Peyer's patch (tissue), 4 donors: ENCODE measurements at regions not wholly inside any gene's neighbourhood (a gene's known extent, or its start where the extent isn't known, plus 50 kb on each side); places are given as distances from the start of the nearest gene placed in this dataset.

Experiments
- DNase-seq, 3 donors: peaks; one replicate each; pipeline ENCODE4 v3.0.0-alpha.2; 2017 to 2019
- H3K27ac ChIP-seq, 4 donors: fragments of 200-600 bp; sonication (generic); one replicate each; pipeline ENCODE4 v1.5.1; 2016 to 2019
- H3K27me3 ChIP-seq, 2 donors: fragments of 200-600 bp; sonication (generic); one replicate each; pipeline ENCODE4 v1.5.1; 2019
- H3K36me3 ChIP-seq, 3 donors: fragments of 200-600 bp; sonication (generic); one replicate each; pipeline ENCODE4 v1.5.1; 2016 to 2019
- H3K4me1 ChIP-seq, 4 donors: fragments of 200-600 bp; sonication (generic); one replicate each; pipeline ENCODE4 v1.5.1; 2016 to 2019
- H3K4me3 ChIP-seq, 4 donors: fragments of 200-600 bp; sonication (generic); 1 replicate in 3 of 4; 2 replicates in 1 of 4; pipeline ENCODE4 v1.5.1; 2016 to 2019; ENCODE audit warnings: mild to moderate bottlenecking in 1 of 4
- H3K9me3 ChIP-seq, 4 donors: fragments of 200-600 bp; sonication (generic); one replicate each; pipeline ENCODE4 v1.5.1; 2016 to 2019; ENCODE audit warnings: mild to moderate bottlenecking in 1 of 4
- POLR2A ChIP-seq, 2 donors: fragments of 450-650 bp; IDR thresholded peaks; one replicate each; pipeline ENCODE4 v1.5.1; 2017; ENCODE audit warnings: antibody characterized with exemption in 2 of 2, mild to moderate bottlenecking in 2 of 2, moderate library complexity in 2 of 2
- TF ChIP-seq, protein P1 (sequence below), 6 experiments: fragments of 450-650 bp in 4 of 6; fragments of 200-600 bp in 2 of 6; sonication (generic) in 1 of 6; IDR thresholded peaks; one replicate each; pipeline ENCODE4 v1.5.1; 2017 to 2019; ENCODE audit warnings: antibody characterized with exemption in 6 of 6, mild to moderate bottlenecking in 3 of 6, moderate library complexity in 1 of 6

DNA sequence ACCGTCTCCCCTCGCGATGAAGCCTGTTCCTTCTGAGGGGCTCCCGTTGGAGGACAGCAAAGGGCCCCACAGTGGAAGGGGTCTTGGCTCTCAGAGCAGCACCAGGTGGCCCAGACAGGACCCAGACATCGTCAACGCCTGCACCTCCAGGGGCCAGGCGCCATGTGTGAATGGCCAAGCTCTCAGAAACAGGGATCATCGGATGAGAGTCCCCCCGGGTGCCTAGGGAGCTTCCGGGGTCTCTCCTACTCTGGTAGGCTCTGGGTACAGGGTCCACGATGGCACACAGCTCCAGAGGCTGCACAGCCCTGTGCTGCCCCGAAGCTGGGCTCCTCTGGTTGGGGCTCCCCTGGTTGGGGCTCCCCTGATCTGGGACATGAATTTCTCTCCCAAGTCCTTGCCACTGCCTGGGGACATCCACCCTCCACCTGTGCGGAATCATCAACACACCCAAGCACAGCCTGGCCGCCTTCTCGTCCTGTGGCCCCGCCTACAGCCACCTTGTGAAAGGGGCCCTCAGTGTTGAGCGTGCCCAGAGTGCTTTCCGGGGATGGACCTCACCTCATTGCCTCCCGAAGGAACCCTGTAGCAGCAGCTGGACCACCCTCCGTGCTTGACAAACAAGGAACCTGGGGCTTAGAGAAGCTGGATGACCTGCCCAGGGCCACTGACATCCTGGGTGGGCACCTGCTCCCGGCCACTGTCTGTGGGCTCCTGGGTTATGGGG, 929.0 kb downstream of the BRD1 start:
- H3K27me3 ChIP-seq: no peaks in the 10 kb centered on the region
- H3K27ac ChIP-seq: no peak overlapping the region
- H3K36me3 ChIP-seq: no peaks in the 10 kb centered on the region
- H3K9me3 ChIP-seq: no peaks in the 10 kb centered on the region
- DNase-seq: peak in 1 of 3 donors; percentile 14
- no peaks in the 10 kb centered on the region for H3K4me1 ChIP-seq
- no peak overlapping the region for H3K4me3 ChIP-seq
- no peak for TF ChIP-seq POLR2A (IDR thresholded peaks at IDR 0.05)
- TF ChIP-seq, protein P1, sequence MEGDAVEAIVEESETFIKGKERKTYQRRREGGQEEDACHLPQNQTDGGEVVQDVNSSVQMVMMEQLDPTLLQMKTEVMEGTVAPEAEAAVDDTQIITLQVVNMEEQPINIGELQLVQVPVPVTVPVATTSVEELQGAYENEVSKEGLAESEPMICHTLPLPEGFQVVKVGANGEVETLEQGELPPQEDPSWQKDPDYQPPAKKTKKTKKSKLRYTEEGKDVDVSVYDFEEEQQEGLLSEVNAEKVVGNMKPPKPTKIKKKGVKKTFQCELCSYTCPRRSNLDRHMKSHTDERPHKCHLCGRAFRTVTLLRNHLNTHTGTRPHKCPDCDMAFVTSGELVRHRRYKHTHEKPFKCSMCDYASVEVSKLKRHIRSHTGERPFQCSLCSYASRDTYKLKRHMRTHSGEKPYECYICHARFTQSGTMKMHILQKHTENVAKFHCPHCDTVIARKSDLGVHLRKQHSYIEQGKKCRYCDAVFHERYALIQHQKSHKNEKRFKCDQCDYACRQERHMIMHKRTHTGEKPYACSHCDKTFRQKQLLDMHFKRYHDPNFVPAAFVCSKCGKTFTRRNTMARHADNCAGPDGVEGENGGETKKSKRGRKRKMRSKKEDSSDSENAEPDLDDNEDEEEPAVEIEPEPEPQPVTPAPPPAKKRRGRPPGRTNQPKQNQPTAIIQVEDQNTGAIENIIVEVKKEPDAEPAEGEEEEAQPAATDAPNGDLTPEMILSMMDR (IDR thresholded peaks at IDR 0.05): no peak

GRCh38 chr22:48897645-48898370, 929.9 kb downstream of the BRD1 start:
- H3K4me3 ChIP-seq: no peak overlapping the region
- H3K27ac ChIP-seq: no peak overlapping the region
- H3K9me3 ChIP-seq: no peaks in the 10 kb centered on the region
- H3K36me3 ChIP-seq: no peaks in the 10 kb centered on the region
- H3K4me1 ChIP-seq: no peaks in the 10 kb centered on the region
- TF ChIP-seq, protein P1 (IDR thresholded peaks at IDR 0.05): no peak
- TF ChIP-seq POLR2A (IDR thresholded peaks at IDR 0.05): no peak
- peak in 1 of 3 donors; percentile 34 for DNase-seq
- H3K27me3 ChIP-seq: no peaks in the 10 kb centered on the region

GRCh38 chr22:48896766-48897644, 930.7 kb downstream of the BRD1 start:
- Histone ChIP-seq H3K27ac (no peak overlapping the region), H3K36me3 (no peaks in the 10 kb centered on the region), H3K9me3 (no peaks in the 10 kb centered on the region), H3K4me1 (no peaks in the 10 kb centered on the region), H3K27me3 (no peaks in the 10 kb centered on the region), H3K4me3 (no peak overlapping the region)
- no peak for TF ChIP-seq POLR2A (IDR thresholded peaks at IDR 0.05)
- TF ChIP-seq, protein P1 (IDR thresholded peaks at IDR 0.05): no peak
- peak in 1 of 3 donors; percentile 31 for DNase-seq

- no peak overlapping the region for H3K4me3 ChIP-seq
- no peaks in the 10 kb centered on the region for H3K36me3 ChIP-seq
- H3K27me3 ChIP-seq: no peaks in the 10 kb centered on the region
- DNase-seq: peak in 1 of 3 donors; percentile 20
- TF ChIP-seq, protein P1 (IDR thresholded peaks at IDR 0.05): no peak
- TF ChIP-seq POLR2A (IDR thresholded peaks at IDR 0.05): no peak
- no peak overlapping the region for H3K27ac ChIP-seq
- no peaks in the 10 kb centered on the region for H3K9me3 ChIP-seq
- no peaks in the 10 kb centered on the region for H3K4me1 ChIP-seq
These were observed 931.6 kb downstream of the BRD1 start for GRCh38 chr22:48895831-48896765.

- Histone ChIP-seq H3K4me3 (no peak overlapping the region), H3K36me3 (no peaks in the 10 kb centered on the region), H3K9me3 (no peaks in the 10 kb centered on the region), H3K4me1 (no peaks in the 10 kb centered on the region), H3K27ac (no peak overlapping the region), H3K27me3 (no peaks in the 10 kb centered on the region)
- TF ChIP-seq POLR2A (IDR thresholded peaks at IDR 0.05): no peak
- TF ChIP-seq, protein P1 (IDR thresholded peaks at IDR 0.05): no peak
- no peak for DNase-seq
These were observed 932.3 kb downstream of the BRD1 start for GRCh38 chr22:48895336-48895735.
